GM19463 (cell line): ENCODE measurements at regions not wholly inside any gene's neighbourhood (a gene's known extent, or its start where the extent isn't known, plus 50 kb on each side); places are given as distances from the start of the nearest gene placed in this dataset.

Source experiments
- ATAC-seq: cut with Tn5 transposase; IDR thresholded peaks from one replicate; pipeline ENCODE4 v1.9.1; 2021; ENCODE audit warnings: mild to moderate bottlenecking, moderate library complexity; ENCODE audit not compliant: unreplicated experiment

GRCh38 chr6:62672989-62673388, 387.0 kb upstream of the KHDRBS2 start:
- no peak for ATAC-seq

- no peak for ATAC-seq
Observed at GRCh38 chr6:62670490-62671223, 384.6 kb upstream of the KHDRBS2 start.

GRCh38 chr6:62669831-62670230, 383.8 kb upstream of the KHDRBS2 start:
- no peak for ATAC-seq

GRCh38 chr6:62652692-62653328, 366.8 kb upstream of the KHDRBS2 start:
- no peak for ATAC-seq

- ATAC-seq, result no peak
Observed at GRCh38 chr6:62645274-62645673, 359.2 kb upstream of the KHDRBS2 start.

- no peak for ATAC-seq
Observed at GRCh38 chr6:62640749-62641148, 354.7 kb upstream of the KHDRBS2 start.

GRCh38 chr6:62626661-62627060, 340.6 kb upstream of the KHDRBS2 start:
- no peak for ATAC-seq

- no peak for ATAC-seq
Observed at GRCh38 chr6:62623846-62624532, 338.0 kb upstream of the KHDRBS2 start.

GRCh38 chr6:62615366-62616015, 329.5 kb upstream of the KHDRBS2 start:
- no peak for ATAC-seq

GRCh38 chr6:62614442-62614841, 328.4 kb upstream of the KHDRBS2 start:
- ATAC-seq, result no peak

- ATAC-seq, result no peak
Observed at GRCh38 chr6:62613928-62614327, 327.9 kb upstream of the KHDRBS2 start.

GRCh38 chr6:62612471-62612870, 326.4 kb upstream of the KHDRBS2 start:
- no peak for ATAC-seq

- no peak for ATAC-seq
Observed at GRCh38 chr6:62570372-62570771, 284.3 kb upstream of the KHDRBS2 start.

GRCh38 chr6:62541502-62541901, 255.5 kb upstream of the KHDRBS2 start:
- no peak for ATAC-seq

- ATAC-seq, result no peak
Observed at GRCh38 chr6:62530985-62531384, 245.0 kb upstream of the KHDRBS2 start.

- ATAC-seq, result no peak
Observed at GRCh38 chr6:62528894-62529526, 243.0 kb upstream of the KHDRBS2 start.

- no peak for ATAC-seq
Observed at GRCh38 chr6:62523630-62524029, 237.6 kb upstream of the KHDRBS2 start.

- no peak for ATAC-seq
Observed at GRCh38 chr6:62519574-62519973, 233.5 kb upstream of the KHDRBS2 start.

GRCh38 chr6:62516291-62517141, 230.5 kb upstream of the KHDRBS2 start:
- ATAC-seq, result no peak

- no peak for ATAC-seq
Observed at GRCh38 chr6:62492192-62492822, 206.3 kb upstream of the KHDRBS2 start.
